ENCODE measurements at regions not wholly inside any gene's neighbourhood (a gene's known extent, or its start where the extent isn't known, plus 50 kb on each side); places are given as distances from the start of the nearest gene placed in this dataset.

- no peak for TF ChIP-seq ATF3 (IDR thresholded peaks at IDR 0.05; ENCODE audit: borderline replicate concordance, extremely low read depth, low read depth, low read length)
- TF ChIP-seq, protein P1, sequence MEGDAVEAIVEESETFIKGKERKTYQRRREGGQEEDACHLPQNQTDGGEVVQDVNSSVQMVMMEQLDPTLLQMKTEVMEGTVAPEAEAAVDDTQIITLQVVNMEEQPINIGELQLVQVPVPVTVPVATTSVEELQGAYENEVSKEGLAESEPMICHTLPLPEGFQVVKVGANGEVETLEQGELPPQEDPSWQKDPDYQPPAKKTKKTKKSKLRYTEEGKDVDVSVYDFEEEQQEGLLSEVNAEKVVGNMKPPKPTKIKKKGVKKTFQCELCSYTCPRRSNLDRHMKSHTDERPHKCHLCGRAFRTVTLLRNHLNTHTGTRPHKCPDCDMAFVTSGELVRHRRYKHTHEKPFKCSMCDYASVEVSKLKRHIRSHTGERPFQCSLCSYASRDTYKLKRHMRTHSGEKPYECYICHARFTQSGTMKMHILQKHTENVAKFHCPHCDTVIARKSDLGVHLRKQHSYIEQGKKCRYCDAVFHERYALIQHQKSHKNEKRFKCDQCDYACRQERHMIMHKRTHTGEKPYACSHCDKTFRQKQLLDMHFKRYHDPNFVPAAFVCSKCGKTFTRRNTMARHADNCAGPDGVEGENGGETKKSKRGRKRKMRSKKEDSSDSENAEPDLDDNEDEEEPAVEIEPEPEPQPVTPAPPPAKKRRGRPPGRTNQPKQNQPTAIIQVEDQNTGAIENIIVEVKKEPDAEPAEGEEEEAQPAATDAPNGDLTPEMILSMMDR (IDR thresholded peaks at IDR 0.05 in 2 of 3, conservative IDR thresholded peaks at IDR 0.05 in 1 of 3; ENCODE audit: control insufficient read depth in 2 of 3, extremely low read depth in 1 of 3, insufficient read depth in 1 of 3, low read depth in 3 of 3, low read length in 3 of 3) = no peak
Observed at GRCh38 chr9:13769006-13769405, 489.5 kb upstream of the MPDZ start.
